Mesendoderm (in vitro differentiated cells): ENCODE measurements at regions not wholly inside any gene's neighbourhood (a gene's known extent, or its start where the extent isn't known, plus 50 kb on each side); places are given as distances from the start of the nearest gene placed in this dataset.

Experiments used
- DNase-seq: peaks from one replicate; pipeline ENCODE4 v3.0.0; 2013
- H2AK5ac ChIP-seq: 2 replicates; pipeline ENCODE4 v1.6.1; 2013; ENCODE audit warnings: low read length, inconsistent platforms
- H2BK120ac ChIP-seq: 2 replicates; pipeline ENCODE4 v1.6.1; 2013; ENCODE audit warnings: low read depth, mild to moderate bottlenecking, low read length, moderate library complexity, mixed read lengths
- H2BK15ac ChIP-seq: replicated peaks from 2 replicates; pipeline ENCODE4 v1.6.1; 2013; ENCODE audit warnings: low read depth, mild to moderate bottlenecking, moderate library complexity
- H2BK5ac ChIP-seq: 2 replicates; pipeline ENCODE4 v1.6.1; 2013; ENCODE audit warnings: low read length, inconsistent platforms
- H3K18ac ChIP-seq: 2 replicates; pipeline ENCODE4 v1.6.1; 2013; ENCODE audit warnings: mild to moderate bottlenecking, low read length, mixed read lengths
- H3K23ac ChIP-seq: one replicate; pipeline ENCODE4 v1.6.1; 2013; ENCODE audit warnings: low read length
- H3K27ac ChIP-seq: 2 replicates; pipeline ENCODE4 v1.5.1; 2013; ENCODE audit warnings: low read depth, mild to moderate bottlenecking, inconsistent platforms, low read length, moderate library complexity
- H3K27me3 ChIP-seq: 2 replicates; pipeline ENCODE4 v1.6.1; 2013; ENCODE audit warnings: low read length, control low read depth, mild to moderate bottlenecking, inconsistent platforms; ENCODE audit not compliant: insufficient read depth, poor library complexity
- H3K36me3 ChIP-seq: 2 replicates; pipeline ENCODE4 v1.6.1; 2013; ENCODE audit warnings: low read length, inconsistent platforms; ENCODE audit not compliant: control insufficient read depth, insufficient read depth
- H3K4ac ChIP-seq: one replicate; pipeline ENCODE4 v1.6.1; 2013; ENCODE audit warnings: low read depth, mild to moderate bottlenecking, low read length, moderate library complexity
- H3K4me1 ChIP-seq: 2 replicates; pipeline ENCODE4 v1.6.1; 2013; ENCODE audit warnings: low read depth, low read length, inconsistent platforms; ENCODE audit not compliant: control insufficient read depth
- H3K4me2 ChIP-seq: 2 replicates; pipeline ENCODE4 v1.6.1; 2013; ENCODE audit warnings: low read length
- H3K4me3 ChIP-seq: 2 replicates; pipeline ENCODE4 v1.5.1; 2013; ENCODE audit warnings: mild to moderate bottlenecking, low read length
- H3K56ac ChIP-seq: one replicate; pipeline ENCODE4 v1.6.1; 2013; ENCODE audit warnings: low read length
- H3K79me1 ChIP-seq: 2 replicates; pipeline ENCODE4 v1.6.1; 2013; ENCODE audit warnings: low read length, inconsistent platforms
- H3K79me2 ChIP-seq: 2 replicates; pipeline ENCODE4 v1.6.1; 2013; ENCODE audit warnings: mild to moderate bottlenecking, low read length; ENCODE audit not compliant: control insufficient read depth, insufficient read depth
- H3K9ac ChIP-seq: 2 replicates; pipeline ENCODE4 v1.6.1; 2013; ENCODE audit warnings: low read length, inconsistent platforms
- H4K5ac ChIP-seq: one replicate; pipeline ENCODE4 v1.6.1; 2013; ENCODE audit warnings: low read length
- H4K8ac ChIP-seq: one replicate; pipeline ENCODE4 v1.6.1; 2013; ENCODE audit warnings: low read depth, mild to moderate bottlenecking, control low read depth, low read length, moderate library complexity
- WGBS: extraction: QIAGEN DNeasy Blood & Tissue Kit; methylation state at CpG from one replicate; pipeline ENCODE4 v1.1.7; 2013; ENCODE audit warnings: low lambda C conversion rate, missing lambda C conversion rate; ENCODE audit not compliant: insufficient coverage; ENCODE audit errors: extremely low coverage; 5-methylcytosine and 5-hydroxymethylcytosine counted together

GRCh38 chr20:7415427-7415826 lies 524.8 kb downstream of the HAO1 start:
- Histone ChIP-seq H2AK5ac (no peak overlapping the region), H4K8ac (no peak overlapping the region), H3K56ac (no peak overlapping the region), H3K4me2 (no peak overlapping the region), H3K23ac (no peak overlapping the region), H3K18ac (no peak overlapping the region), H3K79me2 (no peaks in the 10 kb centered on the region), H3K9ac (no peak overlapping the region), H3K36me3 (no peaks in the 10 kb centered on the region), H3K27ac (no peak overlapping the region), H3K4me3 (no peak overlapping the region), H2BK5ac (no peak overlapping the region), H2BK120ac (no peak overlapping the region), H3K4me1 (no peaks in the 10 kb centered on the region), H2BK15ac (no peak overlapping the region), H3K4ac (no peak overlapping the region), H3K27me3 (no peaks in the 10 kb centered on the region), H3K79me1 (no peaks in the 10 kb centered on the region), H4K5ac (no peak overlapping the region)
- no peak for DNase-seq

- Histone ChIP-seq H2BK120ac (no peak overlapping the region), H3K36me3 (no peaks in the 10 kb centered on the region), H3K18ac (no peak overlapping the region), H3K4me3 (no peak overlapping the region), H3K4me2 (no peak overlapping the region), H3K4ac (no peak overlapping the region), H2AK5ac (no peak overlapping the region), H3K79me1 (no peaks in the 10 kb centered on the region), H3K27me3 (no peaks in the 10 kb centered on the region), H4K8ac (no peak overlapping the region), H2BK5ac (no peak overlapping the region), H3K27ac (no peak overlapping the region), H2BK15ac (no peak overlapping the region), H3K4me1 (no peaks in the 10 kb centered on the region), H3K9ac (no peak overlapping the region), H3K79me2 (no peaks in the 10 kb centered on the region), H3K56ac (no peak overlapping the region), H3K23ac (no peak overlapping the region), H4K5ac (no peak overlapping the region)
- no peak for DNase-seq
Measured at GRCh38 chr20:7416382-7416781, 523.9 kb downstream of the HAO1 start.

GRCh38 chr20:7420345-7420744 lies 519.9 kb downstream of the HAO1 start:
- H3K27ac ChIP-seq, result no peak overlapping the region
- no peak overlapping the region for H3K4me2 ChIP-seq
- no peak overlapping the region for H3K56ac ChIP-seq
- no peak overlapping the region for H3K4ac ChIP-seq
- no peak overlapping the region for H3K9ac ChIP-seq
- no peaks in the 10 kb centered on the region for H3K36me3 ChIP-seq
- H4K5ac ChIP-seq, result no peak overlapping the region
- H3K4me3 ChIP-seq, result no peak overlapping the region
- no peaks in the 10 kb centered on the region for H3K27me3 ChIP-seq
- H2AK5ac ChIP-seq, result no peak overlapping the region
- H3K4me1 ChIP-seq, result no peaks in the 10 kb centered on the region
- no peak for DNase-seq
- H2BK5ac ChIP-seq, result no peak overlapping the region
- no peak overlapping the region for H3K23ac ChIP-seq
- no peak overlapping the region for H3K18ac ChIP-seq
- H3K79me1 ChIP-seq, result no peaks in the 10 kb centered on the region
- H4K8ac ChIP-seq, result no peak overlapping the region
- no peak overlapping the region for H2BK15ac ChIP-seq
- H2BK120ac ChIP-seq, result no peak overlapping the region
- H3K79me2 ChIP-seq, result no peaks in the 10 kb centered on the region

GRCh38 chr20:7426890-7427496 lies 513.3 kb downstream of the HAO1 start:
- no peak for DNase-seq
- H2BK120ac ChIP-seq, result no peak overlapping the region
- H3K56ac ChIP-seq, result no peak overlapping the region
- H3K79me2 ChIP-seq, result no peaks in the 10 kb centered on the region
- no peak overlapping the region for H4K5ac ChIP-seq
- no peak overlapping the region for H3K9ac ChIP-seq
- H4K8ac ChIP-seq, result no peak overlapping the region
- H2AK5ac ChIP-seq, result no peak overlapping the region
- H3K4me1 ChIP-seq, result no peaks in the 10 kb centered on the region
- H3K27ac ChIP-seq, result no peak overlapping the region
- H3K27me3 ChIP-seq, result no peaks in the 10 kb centered on the region
- H2BK5ac ChIP-seq, result no peak overlapping the region
- no peak overlapping the region for H3K18ac ChIP-seq
- no peak overlapping the region for H3K4ac ChIP-seq
- H3K4me2 ChIP-seq, result no peak overlapping the region
- H3K4me3 ChIP-seq, result no peak overlapping the region
- no peak overlapping the region for H2BK15ac ChIP-seq
- H3K36me3 ChIP-seq, result no peaks in the 10 kb centered on the region
- no peak overlapping the region for H3K23ac ChIP-seq
- no peaks in the 10 kb centered on the region for H3K79me1 ChIP-seq
- WGBS, result no CpG with 5 or more reads among the region's 6 CpGs

GRCh38 chr20:7428946-7429345 lies 511.3 kb downstream of the HAO1 start:
- Histone ChIP-seq H2BK15ac (no peak overlapping the region), H4K8ac (no peak overlapping the region), H4K5ac (no peak overlapping the region), H3K79me1 (no peaks in the 10 kb centered on the region), H2BK5ac (no peak overlapping the region), H3K9ac (no peak overlapping the region), H2AK5ac (no peak overlapping the region), H3K18ac (no peak overlapping the region), H3K4ac (no peak overlapping the region), H3K27me3 (no peaks in the 10 kb centered on the region), H2BK120ac (no peak overlapping the region), H3K4me1 (no peaks in the 10 kb centered on the region), H3K56ac (no peak overlapping the region), H3K4me2 (no peak overlapping the region), H3K36me3 (no peaks in the 10 kb centered on the region), H3K4me3 (no peak overlapping the region), H3K79me2 (no peaks in the 10 kb centered on the region), H3K23ac (no peak overlapping the region), H3K27ac (no peak overlapping the region)
- DNase-seq, result no peak
- no CpG with 5 or more reads among the region's 3 CpGs for WGBS

- H3K56ac ChIP-seq, result no peak overlapping the region
- no peak overlapping the region for H3K18ac ChIP-seq
- no peak overlapping the region for H3K27ac ChIP-seq
- H3K4me1 ChIP-seq, result no peaks in the 10 kb centered on the region
- no peak overlapping the region for H3K4me2 ChIP-seq
- no peaks in the 10 kb centered on the region for H3K79me1 ChIP-seq
- H4K8ac ChIP-seq, result no peak overlapping the region
- H2BK120ac ChIP-seq, result no peak overlapping the region
- no peak overlapping the region for H2AK5ac ChIP-seq
- H4K5ac ChIP-seq, result no peak overlapping the region
- H3K9ac ChIP-seq, result no peak overlapping the region
- no peak overlapping the region for H3K4me3 ChIP-seq
- no peak overlapping the region for H2BK15ac ChIP-seq
- DNase-seq, result no peak
- H2BK5ac ChIP-seq, result no peak overlapping the region
- 100% methylated on average over 7 of the region's 7 CpGs for WGBS
- H3K36me3 ChIP-seq, result no peaks in the 10 kb centered on the region
- no peak overlapping the region for H3K23ac ChIP-seq
- H3K79me2 ChIP-seq, result no peaks in the 10 kb centered on the region
- no peaks in the 10 kb centered on the region for H3K27me3 ChIP-seq
- no peak overlapping the region for H3K4ac ChIP-seq
Measured at GRCh38 chr20:7432612-7433011, 507.6 kb downstream of the HAO1 start.
